ENCODE measurements at regions not wholly inside any gene's neighbourhood (a gene's known extent, or its start where the extent isn't known, plus 50 kb on each side); places are given as distances from the start of the nearest gene placed in this dataset.

DNA sequence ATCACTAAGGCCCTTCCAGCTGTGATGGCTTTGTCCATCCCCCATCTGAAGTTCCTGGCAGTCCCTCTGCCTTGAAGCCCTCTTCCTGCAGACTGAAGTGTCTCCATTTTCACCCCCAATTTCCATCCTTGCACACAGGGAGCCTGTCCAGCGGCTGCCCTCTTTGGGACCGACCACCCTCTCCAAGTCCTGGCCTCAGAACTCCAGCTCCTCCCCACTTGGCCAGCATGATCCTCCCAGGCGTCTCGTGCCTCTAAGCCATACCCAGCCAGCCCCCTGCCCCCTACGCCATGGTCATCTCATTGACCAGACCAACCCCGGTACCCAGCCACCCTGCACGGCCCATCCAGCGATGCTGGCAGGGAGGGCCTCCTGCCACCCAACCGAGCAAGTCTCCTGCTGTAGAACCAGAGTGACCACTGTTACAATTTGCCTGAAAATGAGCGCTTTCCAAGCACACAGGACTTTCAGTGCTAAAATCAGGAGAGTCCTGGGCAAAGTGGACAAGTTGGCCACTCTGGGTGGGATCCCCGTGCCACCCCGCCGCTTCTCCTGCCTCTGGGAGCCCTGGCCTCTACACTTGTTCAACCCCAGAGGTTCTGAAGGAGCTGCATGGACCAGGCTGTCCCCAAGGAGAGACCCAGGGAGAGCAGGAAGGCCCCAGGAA, 362.0 kb downstream of the SEC14L1 start:
- no peak for DNase-seq (ENCODE audit: low read depth, low spot score)
- Mint-ChIP-seq H3K27me3 (ENCODE audit: low read depth) (peaks cover 3% of the 10 kb centered on the region), H3K4me3 (no peak overlapping the region), H3K4me1 (no peaks in the 10 kb centered on the region), H3K9me3 (no peaks in the 10 kb centered on the region), H3K27ac (ENCODE audit: unreplicated experiment) (no peak overlapping the region), H3K36me3 (ENCODE audit: low read depth) (peaks cover 11% of the 10 kb centered on the region)
- TF ChIP-seq, protein P1, sequence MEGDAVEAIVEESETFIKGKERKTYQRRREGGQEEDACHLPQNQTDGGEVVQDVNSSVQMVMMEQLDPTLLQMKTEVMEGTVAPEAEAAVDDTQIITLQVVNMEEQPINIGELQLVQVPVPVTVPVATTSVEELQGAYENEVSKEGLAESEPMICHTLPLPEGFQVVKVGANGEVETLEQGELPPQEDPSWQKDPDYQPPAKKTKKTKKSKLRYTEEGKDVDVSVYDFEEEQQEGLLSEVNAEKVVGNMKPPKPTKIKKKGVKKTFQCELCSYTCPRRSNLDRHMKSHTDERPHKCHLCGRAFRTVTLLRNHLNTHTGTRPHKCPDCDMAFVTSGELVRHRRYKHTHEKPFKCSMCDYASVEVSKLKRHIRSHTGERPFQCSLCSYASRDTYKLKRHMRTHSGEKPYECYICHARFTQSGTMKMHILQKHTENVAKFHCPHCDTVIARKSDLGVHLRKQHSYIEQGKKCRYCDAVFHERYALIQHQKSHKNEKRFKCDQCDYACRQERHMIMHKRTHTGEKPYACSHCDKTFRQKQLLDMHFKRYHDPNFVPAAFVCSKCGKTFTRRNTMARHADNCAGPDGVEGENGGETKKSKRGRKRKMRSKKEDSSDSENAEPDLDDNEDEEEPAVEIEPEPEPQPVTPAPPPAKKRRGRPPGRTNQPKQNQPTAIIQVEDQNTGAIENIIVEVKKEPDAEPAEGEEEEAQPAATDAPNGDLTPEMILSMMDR (conservative IDR thresholded peaks at IDR 0.05): no peak

DNA sequence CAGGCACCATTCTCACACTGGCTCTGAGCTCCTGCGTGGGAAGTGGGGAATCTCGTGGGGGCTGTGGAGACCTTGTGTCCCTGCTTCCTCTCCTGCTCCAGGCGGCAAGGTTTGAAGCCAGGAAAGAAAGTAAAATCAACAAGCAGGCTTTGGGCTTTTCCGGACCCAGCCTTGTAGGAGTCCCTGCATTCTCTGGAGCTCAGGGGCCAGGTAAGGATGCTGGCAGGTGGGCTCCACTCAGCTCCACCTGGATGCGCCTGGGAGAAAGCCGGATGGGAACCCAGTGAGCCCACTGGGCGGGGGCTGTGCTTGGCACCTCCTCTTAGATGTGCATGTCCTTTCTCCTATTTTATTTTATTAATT, 362.5 kb downstream of the SEC14L1 start:
- no peak for DNase-seq (ENCODE audit: low read depth, low spot score)
- TF ChIP-seq, protein P1 (conservative IDR thresholded peaks at IDR 0.05): no peak
- Mint-ChIP-seq H3K27me3 (ENCODE audit: low read depth) (peaks cover 3% of the 10 kb centered on the region), H3K4me1 (no peaks in the 10 kb centered on the region), H3K36me3 (ENCODE audit: low read depth) (peaks cover 11% of the 10 kb centered on the region), H3K4me3 (no peak overlapping the region), H3K27ac (ENCODE audit: unreplicated experiment) (no peak overlapping the region), H3K9me3 (no peaks in the 10 kb centered on the region)

- no peaks in the 10 kb centered on the region for H3K4me1 Mint-ChIP-seq
- peaks cover 3% of the 10 kb centered on the region for H3K27me3 Mint-ChIP-seq (ENCODE audit: low read depth)
- H3K9me3 Mint-ChIP-seq: no peaks in the 10 kb centered on the region
- peak overlapping the region; percentile 56 for H3K4me3 Mint-ChIP-seq
- TF ChIP-seq, protein P1 (conservative IDR thresholded peaks at IDR 0.05): no peak
- peaks cover 11% of the 10 kb centered on the region for H3K36me3 Mint-ChIP-seq (ENCODE audit: low read depth)
- H3K27ac Mint-ChIP-seq (ENCODE audit: unreplicated experiment): no peak overlapping the region
- no peak for DNase-seq (ENCODE audit: low read depth, low spot score)
Observed at GRCh38 chr17:77503916-77504651, 363.3 kb downstream of the SEC14L1 start.

DNA sequence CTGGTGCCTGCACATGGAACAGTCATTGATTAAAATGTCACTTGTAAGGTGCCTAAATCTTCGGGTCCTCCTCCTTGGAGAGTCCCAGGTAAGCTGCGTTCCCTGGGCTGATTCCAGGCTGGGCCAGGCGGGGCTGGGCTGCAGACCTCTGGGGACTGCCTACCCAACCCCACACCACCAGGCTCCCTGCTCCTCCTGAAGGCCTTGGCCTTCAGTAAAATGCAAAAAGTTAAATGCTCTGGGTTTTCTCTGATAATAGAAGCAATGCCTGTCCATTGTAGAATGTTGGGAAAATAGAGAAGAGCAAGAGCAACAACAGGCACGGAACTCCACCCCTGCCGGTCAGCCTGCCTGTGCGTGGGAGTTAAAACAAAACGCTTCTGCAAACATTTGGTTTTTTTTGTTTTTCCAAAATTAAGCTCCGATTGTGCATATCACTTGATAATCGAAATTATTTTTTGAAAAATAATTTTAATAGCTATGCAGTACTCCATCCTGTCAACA, 363.9 kb downstream of the SEC14L1 start:
- TF ChIP-seq, protein P1 (conservative IDR thresholded peaks at IDR 0.05): no peak
- H3K4me1 Mint-ChIP-seq: no peaks in the 10 kb centered on the region
- H3K4me3 Mint-ChIP-seq: no peak overlapping the region
- H3K27ac Mint-ChIP-seq (ENCODE audit: unreplicated experiment): no peak overlapping the region
- H3K9me3 Mint-ChIP-seq: no peaks in the 10 kb centered on the region
- no peak for DNase-seq (ENCODE audit: low read depth, low spot score)
- peaks cover 7% of the 10 kb centered on the region for H3K36me3 Mint-ChIP-seq (ENCODE audit: low read depth)
- peaks cover 3% of the 10 kb centered on the region for H3K27me3 Mint-ChIP-seq (ENCODE audit: low read depth)

- DNase-seq (ENCODE audit: low read depth, low spot score): no peak
- H3K4me1 Mint-ChIP-seq: no peaks in the 10 kb centered on the region
- H3K36me3 Mint-ChIP-seq (ENCODE audit: low read depth): peaks cover 7% of the 10 kb centered on the region
- H3K27me3 Mint-ChIP-seq (ENCODE audit: low read depth): peaks cover 3% of the 10 kb centered on the region
- no peaks in the 10 kb centered on the region for H3K9me3 Mint-ChIP-seq
- H3K4me3 Mint-ChIP-seq: no peak overlapping the region
- H3K27ac Mint-ChIP-seq (ENCODE audit: unreplicated experiment): no peak overlapping the region
- TF ChIP-seq, protein P1 (conservative IDR thresholded peaks at IDR 0.05): no peak
Observed at GRCh38 chr17:77505181-77505639, 364.4 kb downstream of the SEC14L1 start.

All from neural crest cell (in vitro differentiated cells).